ENCODE measurements at regions not wholly inside any gene's neighbourhood (a gene's known extent, or its start where the extent isn't known, plus 50 kb on each side); places are given as distances from the start of the nearest gene placed in this dataset.
"Not testable (repeated sequence)": the region's sequence is repeated elsewhere in the genome, so short reads cannot be mapped to it uniquely, and the experiment has no call there.

DNA sequence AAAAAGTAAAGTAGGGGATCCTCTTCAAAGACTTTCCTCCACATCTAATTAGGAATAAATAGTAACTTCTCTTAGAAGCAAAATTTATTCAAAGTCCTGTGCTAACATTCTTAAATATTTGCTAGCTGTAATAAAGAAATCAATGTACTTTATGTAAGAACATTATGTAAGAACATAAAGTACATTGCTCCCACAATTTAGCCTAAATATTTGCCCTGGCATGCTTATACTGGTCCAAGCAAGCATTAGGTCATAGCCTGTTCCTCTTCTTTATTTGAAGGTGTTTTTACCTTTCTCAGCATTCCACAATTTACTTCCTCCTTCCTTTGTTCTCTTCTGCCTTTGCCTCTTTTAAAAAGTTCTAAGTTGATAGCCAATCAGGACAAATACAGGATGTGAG is 1480.5 kb upstream of the TENM4 start:
- not testable (repeated sequence) for DNase-seq (ENCODE audit: low read depth in 2 of 3, low spot score in 2 of 3)

- DNase-seq (ENCODE audit: low read depth in 2 of 3, low spot score in 2 of 3): no peak
Observed at GRCh38 chr11:80916173-80916798, 1475.5 kb upstream of the TENM4 start.

- DNase-seq (ENCODE audit: low read depth in 2 of 3, low spot score in 2 of 3): no peak
Observed at GRCh38 chr11:80914311-80914710, 1473.5 kb upstream of the TENM4 start.

DNA sequence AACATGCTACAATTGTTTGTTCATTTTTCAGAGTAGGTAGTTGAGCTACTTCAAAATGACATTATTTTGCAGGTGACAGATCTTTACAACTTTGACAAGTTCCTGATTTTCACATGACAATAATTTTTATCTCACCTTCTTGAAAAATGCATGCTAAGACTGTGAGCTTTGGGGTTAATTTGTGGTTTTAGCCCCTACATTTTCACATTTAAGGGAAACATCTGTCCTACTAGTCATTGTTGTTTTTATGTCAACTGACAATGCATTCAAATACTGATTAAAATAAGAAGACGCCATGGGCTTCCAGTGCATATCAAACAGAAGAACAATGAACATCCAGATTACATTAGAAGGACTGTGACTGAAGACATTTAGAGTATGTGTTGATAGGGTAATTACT is 1470.8 kb upstream of the TENM4 start:
- DNase-seq (ENCODE audit: low read depth in 2 of 3, low spot score in 2 of 3): peak in 1 of 3 donors; percentile 46

DNA sequence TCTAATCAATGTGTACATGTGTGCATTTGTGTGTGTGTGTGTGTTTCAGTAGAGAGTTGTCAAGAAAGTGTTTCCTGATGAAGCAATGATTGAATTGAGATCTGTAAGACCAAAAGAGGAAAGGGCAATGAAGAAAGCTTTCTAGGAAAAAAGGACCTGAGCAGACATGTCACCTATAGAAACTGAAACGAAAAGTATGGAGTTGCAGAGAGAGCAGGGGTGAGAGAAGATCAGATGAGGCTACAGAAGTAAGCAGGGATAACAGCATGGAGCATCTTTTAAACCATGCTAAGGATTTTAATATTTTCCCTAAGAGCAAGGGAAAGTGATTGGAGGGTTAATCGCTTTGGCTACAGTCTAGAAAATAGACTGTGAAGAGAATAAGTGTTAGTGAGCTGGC is 1459.4 kb upstream of the TENM4 start:
- peak in 1 of 3 donors; percentile 7 for DNase-seq (ENCODE audit: low read depth in 2 of 3, low spot score in 2 of 3)

- DNase-seq (ENCODE audit: low read depth in 2 of 3, low spot score in 2 of 3): peak in 2 of 3 donors; percentile 31 to 70
Observed at GRCh38 chr11:80899381-80899780, 1458.6 kb upstream of the TENM4 start.

GRCh38 chr11:80898910-80899309 is 1458.1 kb upstream of the TENM4 start:
- DNase-seq (ENCODE audit: low read depth in 2 of 3, low spot score in 2 of 3): no peak

- DNase-seq (ENCODE audit: low read depth in 2 of 3, low spot score in 2 of 3): no peak
Observed at GRCh38 chr11:80886684-80887083, 1445.9 kb upstream of the TENM4 start.

DNA sequence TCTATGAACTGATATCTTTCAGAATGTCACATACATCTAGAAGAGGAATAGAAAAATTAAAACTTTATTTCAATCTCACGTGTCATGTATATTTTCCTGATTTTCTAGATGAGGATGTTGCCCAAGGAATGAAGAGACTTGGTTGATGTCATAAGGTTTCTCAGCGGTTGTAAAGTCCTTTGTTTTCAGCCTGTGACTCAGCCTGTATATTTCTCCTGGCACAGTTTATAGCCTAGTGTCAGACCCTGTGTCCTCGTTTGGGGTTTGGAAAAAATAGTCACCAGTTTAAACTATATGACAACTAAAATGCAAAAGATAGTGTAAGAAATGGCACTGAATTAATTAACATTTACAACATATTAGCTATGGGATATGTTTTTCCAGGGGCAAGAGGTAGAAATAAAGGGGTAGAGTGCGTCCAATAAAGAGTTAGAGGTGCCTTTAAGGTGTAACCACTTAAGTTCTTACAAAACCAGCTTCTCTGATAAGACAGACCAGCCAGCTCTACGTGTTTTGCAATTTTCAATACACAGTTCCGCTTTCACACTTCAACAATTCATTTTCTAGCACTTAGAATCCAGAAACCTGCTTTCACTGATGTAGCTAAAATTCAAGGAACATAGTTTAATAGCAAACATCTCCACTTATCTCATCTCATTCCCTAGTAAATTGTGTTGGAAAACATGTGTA is 1432.6 kb upstream of the TENM4 start:
- DNase-seq (ENCODE audit: low read depth in 2 of 3, low spot score in 2 of 3): no peak

GRCh38 chr11:80872116-80872728 is 1431.4 kb upstream of the TENM4 start:
- DNase-seq (ENCODE audit: low read depth in 2 of 3, low spot score in 2 of 3): no peak

GRCh38 chr11:80868831-80869230 is 1428.0 kb upstream of the TENM4 start:
- no peak for DNase-seq (ENCODE audit: low read depth in 2 of 3, low spot score in 2 of 3)

DNA sequence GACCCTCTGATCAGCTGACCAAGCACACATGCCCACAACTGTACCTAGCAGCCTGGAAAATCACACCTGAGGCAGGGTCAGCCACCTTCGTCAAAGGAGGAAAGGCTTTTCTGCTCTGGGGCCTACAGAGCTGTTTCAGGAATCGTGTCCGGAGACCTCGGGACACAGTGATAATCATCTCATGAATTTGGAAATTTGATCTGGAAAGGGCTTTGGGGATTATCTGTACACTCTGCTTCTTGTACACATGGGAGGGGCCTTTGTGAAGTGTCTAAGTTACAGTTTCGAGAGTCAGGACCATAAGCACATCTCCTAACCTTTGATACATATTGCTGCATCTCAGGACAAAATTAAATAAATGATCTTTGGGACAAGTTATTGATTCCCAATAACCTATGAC is 1421.2 kb upstream of the TENM4 start:
- DNase-seq (ENCODE audit: low read depth in 2 of 3, low spot score in 2 of 3): no peak

DNA sequence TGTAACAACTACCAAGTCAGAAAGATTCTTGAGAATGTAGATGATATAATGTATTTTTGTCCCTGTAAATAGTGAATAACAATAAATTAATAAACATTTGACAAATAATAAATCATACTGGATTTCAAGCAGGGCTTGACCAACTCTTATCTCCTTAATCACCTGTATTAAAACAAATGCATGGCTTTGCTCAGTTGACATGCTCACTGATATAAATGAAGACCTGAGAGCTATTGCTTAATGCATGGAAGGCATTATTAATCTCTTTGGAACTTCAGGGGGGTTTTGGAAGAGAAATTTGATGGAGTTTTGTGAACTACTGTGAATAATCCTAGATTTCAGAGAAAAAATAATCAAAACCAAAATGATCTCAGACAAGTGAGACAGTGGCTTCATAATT is 1420.4 kb upstream of the TENM4 start:
- DNase-seq (ENCODE audit: low read depth in 2 of 3, low spot score in 2 of 3): no peak

DNA sequence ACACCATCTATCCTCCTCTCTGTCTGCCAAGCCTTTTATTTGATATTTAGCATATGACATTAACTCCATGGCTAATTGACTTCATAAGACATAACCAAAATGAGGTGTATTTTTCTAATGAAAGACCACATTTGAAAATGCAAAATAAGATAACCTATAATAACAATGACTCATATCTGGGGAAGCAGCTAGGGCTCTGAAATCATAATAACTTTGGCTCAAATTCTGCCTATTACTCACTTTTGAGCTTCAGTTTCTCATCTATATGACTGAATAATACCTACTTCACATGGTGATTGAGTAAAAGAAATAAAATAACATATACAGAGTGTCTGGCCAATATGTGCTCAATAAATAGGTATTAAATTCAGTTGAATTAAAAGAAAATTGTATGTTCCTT is 1419.8 kb upstream of the TENM4 start:
- DNase-seq (ENCODE audit: low read depth in 2 of 3, low spot score in 2 of 3): no peak

DNA sequence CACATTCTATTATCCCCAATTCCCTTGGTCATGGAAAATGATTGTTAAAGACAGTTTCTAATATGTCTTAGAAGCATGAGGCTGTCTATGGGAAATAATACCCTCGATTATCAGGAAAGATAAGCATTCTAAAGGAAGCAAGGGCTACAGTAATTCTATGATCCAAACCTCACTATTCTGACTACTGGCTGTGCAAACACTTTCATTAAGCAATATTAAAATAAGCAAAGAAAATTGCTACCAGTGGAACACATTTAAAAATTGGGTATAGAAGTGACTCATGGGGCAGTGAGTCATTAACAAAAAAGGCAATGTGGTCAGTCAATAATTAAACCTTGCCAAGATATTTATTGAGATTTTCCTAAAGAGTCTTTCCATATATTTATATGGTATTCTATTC is 1415.2 kb upstream of the TENM4 start:
- DNase-seq (ENCODE audit: low read depth in 2 of 3, low spot score in 2 of 3): no peak

- DNase-seq (ENCODE audit: low read depth in 2 of 3, low spot score in 2 of 3): no peak
Observed at GRCh38 chr11:80855426-80855825, 1414.6 kb upstream of the TENM4 start.

DNA sequence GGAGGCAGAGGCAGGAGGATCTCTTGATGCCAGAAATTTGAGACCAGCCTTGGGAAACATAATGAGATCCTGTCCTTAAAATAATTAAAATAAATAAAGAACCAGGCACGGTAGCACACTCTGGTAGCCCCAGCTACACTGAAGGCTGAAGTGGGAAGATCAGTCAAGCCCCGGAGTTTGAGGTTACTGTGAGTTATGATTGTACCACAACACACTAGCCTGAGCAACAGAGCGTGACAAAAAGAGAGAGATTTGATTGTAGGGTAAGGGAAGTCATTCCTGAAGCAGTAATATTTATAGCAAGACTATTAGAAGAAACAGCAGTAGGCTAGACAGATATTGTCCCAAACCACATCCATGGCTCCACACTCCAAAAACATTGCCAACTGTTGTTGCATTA is 1408.4 kb upstream of the TENM4 start:
- DNase-seq (ENCODE audit: low read depth in 2 of 3, low spot score in 2 of 3): no peak

DNA sequence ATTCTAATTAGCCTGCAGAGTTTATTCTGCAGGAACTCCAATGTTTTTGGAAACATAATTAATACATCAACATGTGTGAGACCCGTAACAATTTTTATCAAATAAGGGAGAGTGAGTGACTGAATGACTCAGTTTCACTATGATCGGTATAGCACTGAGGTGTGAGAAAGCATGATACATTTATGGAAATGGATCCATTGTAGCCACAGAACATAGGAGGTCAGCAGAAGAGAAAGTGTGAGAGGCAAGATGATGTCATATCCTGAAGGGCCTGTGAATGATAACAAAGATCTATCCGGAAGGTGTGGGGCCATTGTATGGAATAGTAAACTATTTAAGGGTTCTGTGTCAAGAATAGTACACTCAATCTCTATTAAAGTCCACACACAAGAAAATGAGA is 1406.1 kb upstream of the TENM4 start:
- no peak for DNase-seq (ENCODE audit: low read depth in 2 of 3, low spot score in 2 of 3)

GRCh38 chr11:80846442-80846841 is 1405.6 kb upstream of the TENM4 start:
- no peak for DNase-seq (ENCODE audit: low read depth in 2 of 3, low spot score in 2 of 3)

DNA sequence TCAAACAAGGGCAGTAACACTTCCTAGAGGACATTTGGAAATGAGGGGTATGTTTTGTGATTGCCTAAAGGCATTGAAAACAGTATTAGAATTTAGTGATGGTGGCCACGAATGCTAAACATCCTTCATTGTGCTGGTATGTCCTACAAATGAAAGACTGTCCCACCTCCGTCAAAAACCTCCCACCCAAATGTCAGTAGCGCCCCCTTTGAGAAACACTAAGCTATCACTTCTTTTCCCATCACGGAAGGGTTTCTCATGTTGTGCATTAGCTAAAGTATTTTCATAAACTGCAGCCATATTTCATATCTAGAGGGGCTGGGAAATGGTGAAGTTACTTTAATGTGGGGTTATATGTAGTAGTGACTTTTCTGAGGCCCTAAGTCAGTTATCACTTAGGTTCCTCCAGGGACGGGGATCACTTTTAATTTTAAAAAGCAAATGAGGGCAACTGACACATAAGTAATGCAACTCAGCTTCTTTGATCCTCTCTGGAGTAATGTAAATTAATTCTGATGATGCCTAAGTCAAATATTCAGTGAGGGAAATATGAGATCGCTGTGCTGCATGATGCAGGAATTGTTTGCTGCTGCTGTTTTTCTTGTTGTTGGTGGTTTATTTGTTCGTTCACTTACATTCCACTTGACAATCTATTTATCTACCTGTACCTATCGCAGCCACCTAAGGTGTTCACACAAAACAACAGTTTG is 1403.4 kb upstream of the TENM4 start:
- DNase-seq (ENCODE audit: low read depth in 2 of 3, low spot score in 2 of 3): no peak

DNA sequence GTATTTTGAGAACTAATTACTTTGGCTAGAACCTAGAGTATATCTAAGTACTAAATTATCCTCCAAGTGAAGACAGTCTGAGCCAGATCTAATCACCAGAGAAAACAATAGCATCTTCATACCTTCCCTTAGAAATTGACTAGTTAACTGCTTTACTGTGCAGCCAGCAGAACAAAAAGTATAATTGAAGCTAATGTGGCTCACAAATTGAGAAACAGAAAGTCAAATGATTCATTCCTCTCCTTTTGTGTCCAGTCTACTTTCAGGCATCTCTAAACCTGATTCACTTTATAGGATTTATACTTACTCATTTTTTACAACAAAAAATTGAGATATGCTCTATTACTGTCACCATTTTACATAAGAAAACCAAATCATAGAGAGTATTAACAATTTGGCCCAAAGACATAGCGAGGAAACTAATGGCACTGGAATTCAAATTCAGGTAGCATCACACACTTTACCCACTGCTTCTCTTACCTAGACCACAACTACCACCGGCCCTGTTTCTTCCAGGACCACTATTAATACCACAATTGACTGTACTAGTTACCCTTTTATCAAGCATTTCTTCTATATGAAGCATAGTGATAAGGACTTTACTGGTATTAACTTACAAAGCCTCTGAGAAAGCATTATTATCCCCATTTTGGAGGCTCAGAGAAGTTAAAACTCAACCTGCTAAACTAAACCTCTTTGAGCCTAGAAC is 1402.6 kb upstream of the TENM4 start:
- DNase-seq (ENCODE audit: low read depth in 2 of 3, low spot score in 2 of 3): no peak

Data from hematopoietic multipotent progenitor cell (in vitro differentiated cells).